ENCODE measurements at regions not wholly inside any gene's neighbourhood (a gene's known extent, or its start where the extent isn't known, plus 50 kb on each side); places are given as distances from the start of the nearest gene placed in this dataset.

DNA sequence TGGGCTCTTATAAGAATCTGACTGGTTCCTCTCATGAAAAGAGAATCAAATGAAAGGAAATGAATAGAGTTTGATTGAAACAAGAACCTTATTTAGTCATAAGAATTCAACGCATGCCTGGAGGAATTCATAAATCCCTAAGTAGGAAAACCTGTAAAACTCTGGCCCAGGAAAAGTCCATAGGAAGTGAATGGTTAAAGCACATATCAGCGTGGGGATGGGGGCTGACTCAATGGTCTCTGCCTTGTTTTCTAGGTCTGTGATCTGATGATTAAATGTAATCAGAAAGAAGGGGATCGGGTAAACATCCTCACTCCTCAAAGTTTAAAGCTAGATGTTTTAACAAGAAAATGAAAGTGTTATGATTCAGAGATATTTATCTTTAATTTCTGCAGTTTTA, 759.4 kb upstream of the C9orf72 start:
- ChIA-PET SMC1A (ENCODE audit: uncharacterized antibody, unreplicated experiment) (interaction anchor here (0.8 kb wide), 1 partner anchor 461 kb away, joined by 3 read pairs; no protein-coding TSS in a partner anchor), POLR2A (no interaction called here), RAD21 (ENCODE audit: unreplicated experiment) (no interaction called here), CTCF (no interaction called here)
- no peak overlapping the region for H3K4me2 ChIP-seq (ENCODE audit: control insufficient read depth, insufficient read depth)
- H3K4me3 ChIP-seq: no peak overlapping the region
- 12% methylated on average over 3 of the region's 3 CpGs for WGBS (ENCODE audit: insufficient coverage, insufficient replicate concordance, low lambda C conversion rate, missing lambda C conversion rate)
- no peaks in the 10 kb centered on the region for H4K20me1 ChIP-seq (ENCODE audit: control insufficient read depth, insufficient read depth)
- no peaks in the 10 kb centered on the region for H3K9me3 ChIP-seq (replicated peaks; ENCODE audit: control insufficient read depth, insufficient read depth, low read length)
- ATAC-seq (no peak), FAIRE-seq (no peak), DNase-seq (ENCODE audit: low read depth, low spot score) (no peak)
- H3K9ac ChIP-seq (ENCODE audit: control insufficient read depth, insufficient read depth, low read length): no peak overlapping the region
- no peak overlapping the region for H2AFZ ChIP-seq (ENCODE audit: control insufficient read depth, low read depth, low read length)
- no TSS peak for BruUV-seq (replicated peaks)
- H3K79me2 ChIP-seq (ENCODE audit: control insufficient read depth, insufficient read depth, low read length): no peaks in the 10 kb centered on the region
- H3K4me1 ChIP-seq (ENCODE audit: control insufficient read depth, insufficient read depth, low read length): no peaks in the 10 kb centered on the region
- H3K36me3 ChIP-seq (ENCODE audit: control insufficient read depth in 2 of 2, insufficient read depth in 2 of 2, low read length in 1 of 2): no peaks in the 10 kb centered on the region
- no peaks in the 10 kb centered on the region for H3K27me3 ChIP-seq (replicated peaks in 1 of 2; ENCODE audit: control insufficient read depth in 2 of 2, insufficient read depth in 2 of 2, low read length in 1 of 2)
- TF ChIP-seq ZNF24 (IDR thresholded peaks at IDR 0.05) (no peak), MEF2A (IDR thresholded peaks at IDR 0.05; ENCODE audit: insufficient read depth, low read depth, low read length) (no peak), TCF7 (IDR thresholded peaks at IDR 0.05; ENCODE audit: borderline replicate concordance) (no peak), SIX5 (IDR thresholded peaks at IDR 0.05; ENCODE audit: low read depth, low read length, severe bottlenecking) (no peak), TBL1XR1 (IDR thresholded peaks at IDR 0.05; ENCODE audit: low read depth, low read length) (no peak)
- TF ChIP-seq, protein P1, sequence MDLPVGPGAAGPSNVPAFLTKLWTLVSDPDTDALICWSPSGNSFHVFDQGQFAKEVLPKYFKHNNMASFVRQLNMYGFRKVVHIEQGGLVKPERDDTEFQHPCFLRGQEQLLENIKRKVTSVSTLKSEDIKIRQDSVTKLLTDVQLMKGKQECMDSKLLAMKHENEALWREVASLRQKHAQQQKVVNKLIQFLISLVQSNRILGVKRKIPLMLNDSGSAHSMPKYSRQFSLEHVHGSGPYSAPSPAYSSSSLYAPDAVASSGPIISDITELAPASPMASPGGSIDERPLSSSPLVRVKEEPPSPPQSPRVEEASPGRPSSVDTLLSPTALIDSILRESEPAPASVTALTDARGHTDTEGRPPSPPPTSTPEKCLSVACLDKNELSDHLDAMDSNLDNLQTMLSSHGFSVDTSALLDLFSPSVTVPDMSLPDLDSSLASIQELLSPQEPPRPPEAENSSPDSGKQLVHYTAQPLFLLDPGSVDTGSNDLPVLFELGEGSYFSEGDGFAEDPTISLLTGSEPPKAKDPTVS (IDR thresholded peaks at IDR 0.05; ENCODE audit: low read depth, low read length): no peak
- in situ Hi-C loops (cut with MboI): no loop called here
- intact Hi-C loops (cut with micrococcal nuclease; ENCODE audit: unreplicated experiment): no loop called here
- no peak overlapping the region for H3K27ac ChIP-seq (ENCODE audit: control insufficient read depth, insufficient read depth)

- Histone ChIP-seq H3K9me3 (replicated peaks; ENCODE audit: control insufficient read depth, insufficient read depth, low read length) (no peaks in the 10 kb centered on the region), H2AFZ (ENCODE audit: control insufficient read depth, low read depth, low read length) (no peak overlapping the region), H3K79me2 (ENCODE audit: control insufficient read depth, insufficient read depth, low read length) (no peaks in the 10 kb centered on the region), H4K20me1 (ENCODE audit: control insufficient read depth, insufficient read depth) (no peaks in the 10 kb centered on the region), H3K36me3 (ENCODE audit: control insufficient read depth in 2 of 2, insufficient read depth in 2 of 2, low read length in 1 of 2) (no peaks in the 10 kb centered on the region), H3K4me2 (ENCODE audit: control insufficient read depth, insufficient read depth) (no peak overlapping the region), H3K9ac (ENCODE audit: control insufficient read depth, insufficient read depth, low read length) (no peak overlapping the region), H3K27ac (ENCODE audit: control insufficient read depth, insufficient read depth) (no peak overlapping the region), H3K27me3 (replicated peaks in 1 of 2; ENCODE audit: control insufficient read depth in 2 of 2, insufficient read depth in 2 of 2, low read length in 1 of 2) (no peaks in the 10 kb centered on the region), H3K4me1 (ENCODE audit: control insufficient read depth, insufficient read depth, low read length) (no peaks in the 10 kb centered on the region), H3K4me3 (no peak overlapping the region)
- CTCF ChIA-PET: no interaction called here
- RAD21 ChIA-PET (ENCODE audit: unreplicated experiment): no interaction called here
- TF ChIP-seq SREBF1 (IDR thresholded peaks at IDR 0.05; ENCODE audit: low read length) (no peak), SKIL (IDR thresholded peaks at IDR 0.05; ENCODE audit: low read depth, poor library complexity, severe bottlenecking) (no peak), STAT3 (IDR thresholded peaks at IDR 0.05; ENCODE audit: low read depth, low read length) (no peak), ZNF622 (IDR thresholded peaks at IDR 0.05) (no peak), POLR2AphosphoS5 (IDR thresholded peaks at IDR 0.05; ENCODE audit: low read length) (no peak)
- TF ChIP-seq, protein P2, sequence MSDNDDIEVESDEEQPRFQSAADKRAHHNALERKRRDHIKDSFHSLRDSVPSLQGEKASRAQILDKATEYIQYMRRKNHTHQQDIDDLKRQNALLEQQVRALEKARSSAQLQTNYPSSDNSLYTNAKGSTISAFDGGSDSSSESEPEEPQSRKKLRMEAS (IDR thresholded peaks at IDR 0.05; ENCODE audit: low read depth, low read length): no peak
- BruUV-seq (replicated peaks): no TSS peak
- POLR2A ChIA-PET: no interaction called here
- in situ Hi-C loops (cut with MboI): no loop called here
- SMC1A ChIA-PET (ENCODE audit: uncharacterized antibody, unreplicated experiment): no interaction called here
- DNase-seq (ENCODE audit: low read depth, low spot score): no peak
- 15% methylated on average over 4 of the region's 4 CpGs for WGBS (ENCODE audit: insufficient coverage, insufficient replicate concordance, low lambda C conversion rate, missing lambda C conversion rate)
- ATAC-seq: no peak
- no peak for FAIRE-seq
- intact Hi-C loops (cut with micrococcal nuclease; ENCODE audit: unreplicated experiment): no loop called here
Measured at GRCh38 chr9:28341913-28342312, 768.6 kb upstream of the C9orf72 start.
